ENCODE measurements at regions not wholly inside any gene's neighbourhood (a gene's known extent, or its start where the extent isn't known, plus 50 kb on each side); places are given as distances from the start of the nearest gene placed in this dataset.
A peak's percentile ranks its signal among the peaks of the same experiment; 100 is the strongest.

DNA sequence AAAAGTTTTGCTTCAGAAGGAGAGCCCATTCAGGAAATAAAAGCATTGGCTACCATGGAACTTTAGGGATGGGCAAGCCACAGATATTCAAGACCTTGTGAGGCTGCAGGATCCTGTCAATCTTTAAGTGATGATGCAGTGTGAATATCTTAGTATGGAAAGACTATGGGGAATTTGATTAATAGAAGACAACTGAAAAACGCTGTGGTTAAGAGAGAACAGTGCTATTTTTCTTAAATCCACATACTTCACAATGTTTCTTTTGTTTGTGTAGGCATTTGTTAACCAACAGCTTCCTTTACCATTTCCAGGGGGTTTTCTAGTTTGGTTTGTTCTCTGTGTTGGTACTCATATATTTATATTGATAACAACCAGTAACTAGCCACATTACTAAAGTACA is 90.3 kb downstream of the TMEM212 start:
- Histone ChIP-seq H3K4me3 (no peak overlapping the region), H3K4me1 (peaks cover 0 to 4% (median 0%) of the 10 kb centered on the region in 4 donors), H3K27me3 (no peaks in the 10 kb centered on the region), H3K9me3 (no peaks in the 10 kb centered on the region), H3K36me3 (no peaks in the 10 kb centered on the region), H3K27ac (no peak overlapping the region)
- DNase-seq = no peak
- 86 to 89% methylated on average over 1 of the region's 1 CpG for WGBS, 2 donors
- TF ChIP-seq POLR2A (IDR thresholded peaks at IDR 0.05) (no peak), POLR2AphosphoS5 (IDR thresholded peaks at IDR 0.05) (no peak)
- TF ChIP-seq, protein P1, sequence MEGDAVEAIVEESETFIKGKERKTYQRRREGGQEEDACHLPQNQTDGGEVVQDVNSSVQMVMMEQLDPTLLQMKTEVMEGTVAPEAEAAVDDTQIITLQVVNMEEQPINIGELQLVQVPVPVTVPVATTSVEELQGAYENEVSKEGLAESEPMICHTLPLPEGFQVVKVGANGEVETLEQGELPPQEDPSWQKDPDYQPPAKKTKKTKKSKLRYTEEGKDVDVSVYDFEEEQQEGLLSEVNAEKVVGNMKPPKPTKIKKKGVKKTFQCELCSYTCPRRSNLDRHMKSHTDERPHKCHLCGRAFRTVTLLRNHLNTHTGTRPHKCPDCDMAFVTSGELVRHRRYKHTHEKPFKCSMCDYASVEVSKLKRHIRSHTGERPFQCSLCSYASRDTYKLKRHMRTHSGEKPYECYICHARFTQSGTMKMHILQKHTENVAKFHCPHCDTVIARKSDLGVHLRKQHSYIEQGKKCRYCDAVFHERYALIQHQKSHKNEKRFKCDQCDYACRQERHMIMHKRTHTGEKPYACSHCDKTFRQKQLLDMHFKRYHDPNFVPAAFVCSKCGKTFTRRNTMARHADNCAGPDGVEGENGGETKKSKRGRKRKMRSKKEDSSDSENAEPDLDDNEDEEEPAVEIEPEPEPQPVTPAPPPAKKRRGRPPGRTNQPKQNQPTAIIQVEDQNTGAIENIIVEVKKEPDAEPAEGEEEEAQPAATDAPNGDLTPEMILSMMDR (IDR thresholded peaks at IDR 0.05) = no peak
- no peak for ATAC-seq (ENCODE audit: low FRiP score in 2 of 2)

DNA sequence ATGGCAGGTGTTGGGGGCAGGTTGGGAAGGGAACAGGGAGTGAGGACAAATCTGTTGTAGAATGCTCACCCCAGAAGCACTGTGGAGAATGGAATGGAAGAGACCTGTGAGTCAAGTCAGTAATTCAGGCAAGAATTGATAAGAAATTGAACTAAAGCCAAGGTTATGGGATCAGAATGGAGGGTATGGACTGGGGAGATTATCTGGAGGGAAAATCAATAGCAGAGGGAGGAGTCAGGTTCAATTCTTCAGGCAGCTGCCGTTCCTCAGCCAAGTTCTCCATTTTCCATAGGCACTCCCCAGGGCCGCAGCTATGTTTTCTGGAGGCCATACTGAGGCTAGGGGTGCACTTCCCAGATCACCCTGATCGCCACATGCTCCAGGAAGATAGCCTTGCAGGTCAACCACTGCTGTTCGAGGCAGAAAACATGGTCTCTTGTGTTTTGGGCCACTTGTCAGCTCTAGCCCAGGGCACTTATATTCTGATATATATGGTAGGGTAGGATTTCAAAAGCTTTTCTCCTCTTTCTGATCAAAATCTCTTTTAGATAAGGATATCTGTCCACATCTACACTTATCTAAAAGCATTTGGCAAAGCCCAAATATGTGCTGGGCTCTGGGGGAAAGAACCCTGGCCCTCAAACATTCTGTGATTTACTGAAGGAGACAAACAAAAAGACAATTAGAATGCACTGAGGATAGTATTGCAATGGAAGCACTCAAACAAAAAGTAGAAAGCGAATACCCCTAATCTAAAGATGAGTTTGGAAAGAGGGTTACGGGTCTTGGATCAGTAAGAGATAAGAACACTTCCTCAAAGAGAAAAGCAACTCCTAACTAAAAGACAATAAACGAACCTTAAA is 92.3 kb downstream of the TMEM212 start:
- ATAC-seq (ENCODE audit: low FRiP score in 2 of 2) (peak in 1 of 2 donors; percentile 18), DNase-seq (no peak)
- no peaks in the 10 kb centered on the region for H3K36me3 ChIP-seq
- WGBS, 2 donors = 69 to 71% methylated on average over 7 of the region's 7 CpGs
- H3K4me3 ChIP-seq = no peak overlapping the region
- H3K9me3 ChIP-seq = no peaks in the 10 kb centered on the region
- TF ChIP-seq EP300 (IDR thresholded peaks at IDR 0.05) (no peak), POLR2AphosphoS5 (IDR thresholded peaks at IDR 0.05) (no peak), POLR2A (IDR thresholded peaks at IDR 0.05) (no peak)
- TF ChIP-seq, protein P1 (IDR thresholded peaks at IDR 0.05) = no peak
- no peaks in the 10 kb centered on the region for H3K27me3 ChIP-seq
- no peak overlapping the region for H3K27ac ChIP-seq
- H3K4me1 ChIP-seq = peaks cover 0 to 4% (median 0%) of the 10 kb centered on the region in 4 donors

DNA sequence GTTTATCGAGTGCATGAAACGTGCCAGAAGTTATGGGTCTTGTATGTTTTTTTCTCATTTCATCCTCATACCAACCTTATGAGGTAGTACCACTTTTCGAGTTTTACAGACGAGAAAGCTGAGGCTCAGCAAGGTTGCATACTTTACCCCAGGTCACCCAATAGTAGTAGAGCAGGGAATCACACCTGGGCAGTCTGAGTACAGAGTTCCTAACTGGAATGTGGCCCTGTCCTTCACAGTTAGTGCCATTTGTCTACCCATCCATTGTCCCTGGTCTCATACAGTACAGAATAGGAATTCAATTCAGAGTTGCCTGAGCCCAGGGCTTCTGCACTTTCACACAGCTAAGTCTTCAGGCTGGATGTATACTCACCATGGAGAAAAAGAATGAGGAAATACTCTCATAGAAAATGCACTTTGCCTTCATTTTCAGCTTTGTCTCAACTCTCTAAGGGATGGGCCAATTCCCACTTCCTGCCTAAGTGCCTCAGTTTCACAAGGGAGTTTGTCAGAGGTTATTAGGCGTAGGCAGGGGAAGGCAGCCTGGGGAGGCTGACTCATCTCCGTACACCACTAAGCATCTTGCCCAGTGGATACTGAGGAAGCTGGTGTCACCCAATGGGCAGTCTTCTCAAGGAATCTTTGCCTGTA is 93.2 kb downstream of the TMEM212 start:
- peak; percentile 67 to 88 for ATAC-seq (ENCODE audit: low FRiP score in 2 of 2)
- H3K27ac ChIP-seq = no peak overlapping the region
- TF ChIP-seq EP300 (IDR thresholded peaks at IDR 0.05) (peak in 2 of 4 donors; percentile 48 to 58), POLR2AphosphoS5 (IDR thresholded peaks at IDR 0.05) (peak; percentile 15 to 16), POLR2A (IDR thresholded peaks at IDR 0.05) (no peak)
- TF ChIP-seq, protein P1 (IDR thresholded peaks at IDR 0.05) = no peak
- peak in 1 of 2 donors; percentile 68 for DNase-seq
- peaks cover 0 to 4% (median 0%) of the 10 kb centered on the region in 4 donors for H3K4me1 ChIP-seq
- WGBS, 2 donors = 75 to 81% methylated on average over 6 of the region's 6 CpGs
- no peaks in the 10 kb centered on the region for H3K9me3 ChIP-seq
- no peaks in the 10 kb centered on the region for H3K36me3 ChIP-seq
- no peak overlapping the region for H3K4me3 ChIP-seq
- no peaks in the 10 kb centered on the region for H3K27me3 ChIP-seq

DNA sequence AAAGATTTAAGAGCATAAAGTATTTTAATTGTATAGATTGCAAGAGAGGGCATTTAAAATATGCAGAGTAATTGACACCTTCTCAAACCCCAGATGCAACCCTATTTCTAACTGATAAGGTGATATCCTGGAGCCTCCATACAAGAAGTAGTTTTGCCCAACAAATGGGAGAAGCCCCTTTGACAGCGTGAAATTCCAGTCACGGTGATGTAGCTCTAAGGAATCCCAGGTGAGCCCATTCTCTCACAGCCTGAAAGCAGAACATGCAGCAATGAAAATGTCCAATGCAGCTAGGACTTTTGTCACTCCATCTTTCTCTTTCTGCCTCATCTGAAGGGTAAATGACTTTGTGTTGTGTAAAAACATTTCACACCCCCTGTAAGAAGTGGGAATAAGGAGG is 96.4 kb downstream of the TMEM212 start:
- Histone ChIP-seq H3K36me3 (no peaks in the 10 kb centered on the region), H3K4me1 (peaks cover 0 to 8% (median 0%) of the 10 kb centered on the region in 4 donors), H3K9me3 (no peaks in the 10 kb centered on the region), H3K27me3 (no peaks in the 10 kb centered on the region), H3K27ac (no peak overlapping the region), H3K4me3 (no peak overlapping the region)
- DNase-seq (no peak), ATAC-seq (ENCODE audit: low FRiP score in 2 of 2) (no peak)
- TF ChIP-seq POLR2AphosphoS5 (IDR thresholded peaks at IDR 0.05) (no peak), EP300 (IDR thresholded peaks at IDR 0.05) (no peak), POLR2A (IDR thresholded peaks at IDR 0.05) (no peak)
- TF ChIP-seq, protein P1 (IDR thresholded peaks at IDR 0.05) = no peak
- WGBS, 2 donors = 87 to 98% methylated on average over 2 of the region's 2 CpGs
